ENCODE measurements at regions not wholly inside any gene's neighbourhood (a gene's known extent, or its start where the extent isn't known, plus 50 kb on each side); places are given as distances from the start of the nearest gene placed in this dataset.
"Not testable (repeated sequence)": the region's sequence is repeated elsewhere in the genome, so short reads cannot be mapped to it uniquely, and the experiment has no call there.

GRCh38 chr1:3992746-3993145, 92.7 kb upstream of the C1orf174 start:
- DNase-seq = no peak

DNA sequence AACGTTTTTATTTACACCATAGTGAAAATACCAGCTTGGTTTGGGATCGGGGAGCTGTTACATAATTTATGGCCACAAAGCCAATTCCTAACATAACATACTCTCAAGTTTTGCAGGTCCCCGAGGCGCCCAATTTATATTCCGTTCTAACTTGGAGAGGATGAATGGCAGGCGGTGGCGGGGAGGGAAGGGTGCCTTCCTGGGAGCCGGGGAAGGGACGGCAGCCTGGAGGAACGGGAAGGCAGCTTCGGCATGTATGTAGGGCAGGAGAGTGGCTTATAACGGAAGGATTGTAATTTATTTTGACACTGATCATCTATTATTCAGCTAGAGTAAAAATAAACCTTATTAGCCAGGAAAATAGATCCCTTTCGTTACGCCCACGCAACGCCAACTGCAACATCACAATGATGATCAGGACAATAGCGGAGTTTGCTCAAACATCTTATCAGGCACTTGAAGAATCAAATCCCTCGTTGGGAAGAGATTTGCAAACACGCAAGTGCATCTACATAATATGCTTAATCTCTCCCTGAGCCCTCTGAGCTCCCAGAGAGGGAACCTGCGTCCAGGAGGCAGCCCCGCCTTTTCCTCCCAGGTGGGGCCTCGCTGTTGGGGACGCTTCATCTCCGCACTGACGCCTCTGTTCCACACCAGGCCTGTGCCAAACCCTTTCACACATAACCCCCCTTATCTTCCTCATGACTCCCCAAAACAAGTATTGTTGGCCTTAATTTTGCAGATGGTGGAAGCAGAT, 93.7 kb upstream of the C1orf174 start:
- DNase-seq = no peak

DNA sequence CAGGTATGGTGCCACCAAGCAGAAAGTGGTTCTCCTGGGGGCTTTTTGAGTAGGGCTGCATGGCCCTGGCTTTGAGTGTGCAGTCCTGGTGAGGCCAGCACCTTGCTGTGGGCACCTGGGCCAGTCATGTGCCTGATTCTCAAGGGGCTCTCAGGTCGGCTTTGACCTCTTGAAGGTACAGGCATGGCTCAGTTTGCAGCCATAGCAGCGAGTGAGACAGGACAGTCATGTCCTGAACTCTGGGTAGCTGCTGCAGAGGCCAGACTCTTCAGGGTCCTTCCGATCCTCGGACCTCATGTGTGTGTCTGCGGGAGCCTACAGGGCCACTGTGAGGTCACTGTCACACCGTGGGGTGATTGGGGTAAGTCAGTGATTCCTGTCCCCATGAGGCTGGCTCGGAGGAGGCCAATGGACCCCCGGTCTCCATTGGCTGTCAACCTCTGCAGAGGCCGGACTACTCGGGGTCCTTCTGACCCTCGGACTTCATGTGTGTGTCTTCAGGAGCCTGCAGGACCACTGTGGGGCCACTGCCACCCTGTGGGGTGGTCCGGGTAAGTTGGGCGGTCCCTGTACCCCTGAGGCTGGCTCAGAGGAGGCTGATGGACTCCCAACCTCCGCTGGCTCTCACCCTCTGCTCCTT, 95.2 kb upstream of the C1orf174 start:
- no peak for DNase-seq

DNA sequence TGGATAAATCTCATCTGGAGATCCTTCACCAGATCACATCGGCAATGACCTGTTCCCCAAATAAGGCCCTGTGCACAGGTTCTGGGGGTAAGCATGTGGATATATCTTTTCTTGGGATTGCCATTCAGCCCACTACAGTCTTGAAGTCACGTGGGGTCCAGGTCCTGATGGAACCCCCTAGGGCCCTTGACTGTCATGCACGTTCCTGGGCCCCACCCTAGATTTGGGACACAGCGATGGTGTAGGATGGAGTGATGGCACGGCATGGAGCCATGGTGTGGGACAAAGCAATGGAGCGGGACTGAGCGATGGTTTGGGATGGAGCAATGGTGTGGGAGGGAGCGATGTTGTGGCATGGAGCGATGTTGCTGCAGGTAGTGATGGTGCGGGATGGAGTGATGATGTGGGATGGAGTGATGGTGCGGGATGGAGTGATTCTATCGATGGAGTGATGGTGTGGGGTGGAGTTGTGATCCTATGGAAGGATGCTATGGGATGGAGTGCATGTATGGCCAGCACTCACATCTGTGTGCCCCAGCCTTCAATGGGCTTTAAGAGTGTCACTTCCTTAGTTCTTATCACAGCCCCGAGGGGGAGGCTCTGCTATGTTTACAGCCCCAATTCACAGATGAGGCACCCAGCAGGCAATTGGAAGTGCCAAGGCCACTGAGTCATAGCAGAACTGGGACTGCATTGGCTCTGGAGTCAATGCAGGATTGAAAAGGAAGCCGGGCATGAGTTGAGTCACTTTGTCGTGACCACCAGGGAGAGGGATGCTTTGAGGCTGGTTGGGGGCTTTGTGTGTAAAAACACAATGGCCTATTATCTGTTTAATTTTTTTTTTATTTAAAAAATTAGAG, 97.0 kb upstream of the C1orf174 start:
- DNase-seq = no peak

GRCh38 chr1:3998086-3998485, 98.0 kb upstream of the C1orf174 start:
- DNase-seq = no peak

- DNase-seq = not testable (repeated sequence)
These were observed 99.4 kb upstream of the C1orf174 start for GRCh38 chr1:3999514-3999913.

GRCh38 chr1:3999941-4000735, 100.1 kb upstream of the C1orf174 start:
- no peak for DNase-seq

DNA sequence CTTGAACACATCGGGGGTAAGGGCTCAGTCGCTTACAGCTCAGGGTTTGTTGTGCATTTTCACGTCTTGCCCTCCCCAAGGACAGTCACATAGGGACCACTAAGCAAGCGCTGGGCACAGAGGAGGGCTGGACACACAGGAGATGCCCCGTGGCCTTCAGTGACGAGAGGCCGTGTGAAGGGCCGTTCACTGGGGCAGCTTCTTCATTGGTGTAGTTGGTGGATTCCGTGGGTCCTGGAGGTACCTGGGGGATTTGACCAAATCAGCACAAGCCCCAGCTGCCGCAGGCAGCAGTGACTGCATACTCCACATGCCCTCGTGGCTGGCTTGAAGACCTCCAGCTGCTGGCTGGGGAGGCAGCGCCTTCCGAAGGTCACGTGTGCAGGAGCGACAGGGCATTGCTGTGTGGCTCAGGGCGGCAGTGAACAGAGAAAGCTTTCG, 100.8 kb upstream of the C1orf174 start:
- no peak for DNase-seq

- DNase-seq = no peak
These were observed 101.4 kb upstream of the C1orf174 start for GRCh38 chr1:4001461-4001860.

DNA sequence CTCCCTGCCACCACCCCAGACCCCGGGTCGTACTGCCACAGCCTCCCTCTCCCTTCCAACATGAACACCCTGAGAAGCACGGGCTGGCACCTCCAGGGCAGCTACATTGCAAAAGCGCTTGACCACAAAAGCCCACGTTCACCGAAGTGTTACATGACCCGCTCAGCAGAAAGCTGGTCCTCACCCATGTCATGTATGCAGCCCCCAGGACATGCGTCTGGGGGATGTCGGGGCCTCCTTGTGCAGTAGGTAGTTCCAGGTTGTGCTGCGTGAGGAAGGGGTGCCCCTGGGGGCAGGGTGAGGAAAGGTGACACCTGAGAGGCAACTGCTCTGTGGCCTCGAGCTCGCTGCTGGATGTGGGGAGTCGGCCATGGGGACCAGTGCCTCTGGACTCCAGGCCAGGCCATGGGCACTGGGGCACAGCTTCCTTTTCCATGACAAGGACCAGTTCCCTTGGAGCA, 102.0 kb upstream of the C1orf174 start:
- DNase-seq = no peak

DNA sequence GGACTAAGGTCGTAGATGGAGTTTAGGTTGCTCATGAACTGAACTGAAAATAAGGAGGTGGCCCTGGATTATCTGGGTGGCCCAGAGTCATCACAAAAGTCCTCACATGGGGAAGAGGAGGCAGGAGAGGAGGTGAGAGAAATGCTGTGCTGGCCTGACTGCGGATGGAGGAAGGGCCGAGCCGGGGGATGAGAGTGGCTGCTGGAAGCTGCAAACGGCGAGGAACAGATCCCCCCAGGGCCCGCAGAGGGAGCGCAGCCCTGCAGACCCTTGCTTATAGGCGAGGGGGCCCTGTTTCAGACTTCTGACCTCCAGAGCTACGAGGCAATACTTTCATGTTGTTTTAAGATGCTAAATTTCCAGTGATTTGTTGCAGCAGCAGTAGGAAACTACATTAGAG, 102.7 kb upstream of the C1orf174 start:
- DNase-seq = no peak

- DNase-seq = no peak
These were observed 103.9 kb upstream of the C1orf174 start for GRCh38 chr1:4003846-4004505.

DNA sequence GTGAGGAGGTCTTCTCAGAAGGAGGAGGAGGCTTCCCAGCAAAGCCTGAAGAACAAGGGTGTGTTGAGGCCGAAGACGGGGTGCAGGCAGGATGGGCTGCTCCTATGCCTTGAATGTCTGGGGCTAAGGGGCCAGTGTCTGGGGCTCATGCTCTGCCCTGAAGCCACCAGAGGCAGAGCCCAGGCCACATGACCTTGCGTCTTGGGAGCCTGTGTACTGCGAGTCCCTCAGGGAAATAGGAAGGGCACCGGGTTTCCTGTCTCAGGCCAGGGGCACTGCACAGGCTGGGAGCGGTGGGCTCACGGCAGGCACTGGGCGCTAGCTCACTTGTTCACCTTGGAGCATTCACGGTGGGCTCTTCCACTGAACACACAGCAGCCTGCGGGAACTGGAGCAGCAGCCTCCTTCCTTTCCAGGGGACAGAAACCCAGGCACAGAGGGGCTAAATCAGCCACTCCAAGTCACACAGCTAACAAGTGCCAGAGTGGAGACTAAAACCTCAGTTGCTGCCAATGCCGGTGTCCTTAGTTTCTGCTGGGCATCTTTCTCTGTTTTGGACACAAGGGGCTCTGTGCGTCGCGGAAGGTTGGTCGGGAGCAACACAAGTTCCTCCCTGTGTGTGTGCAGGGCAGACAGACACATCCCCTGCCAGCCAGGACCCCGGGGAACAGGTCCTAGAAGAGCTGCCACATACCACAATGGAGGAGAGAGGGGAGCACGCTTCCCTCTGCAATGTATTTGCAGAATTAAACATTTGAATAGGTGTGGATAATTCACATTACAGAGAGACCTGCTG, 104.8 kb upstream of the C1orf174 start:
- no peak for DNase-seq

DNA sequence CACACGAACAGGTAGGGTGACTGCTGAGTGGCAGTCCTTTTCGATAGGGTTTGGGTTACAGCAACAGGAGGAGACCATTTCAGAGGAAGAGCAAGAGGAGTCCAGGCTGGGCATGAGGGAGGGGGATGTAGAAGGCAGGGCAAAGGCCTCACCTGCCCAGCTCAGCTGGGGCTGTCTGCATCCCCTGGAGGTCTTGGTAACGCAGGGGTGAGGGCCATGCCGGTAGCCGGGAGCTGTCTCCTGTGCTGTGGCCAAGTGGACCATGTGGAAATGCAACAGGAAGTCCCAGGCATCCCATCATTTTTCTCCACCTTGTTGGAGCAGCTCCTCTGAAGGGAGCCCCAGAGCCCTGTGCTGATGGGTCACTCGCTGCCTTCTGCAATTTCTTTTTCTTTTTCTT, 105.4 kb upstream of the C1orf174 start:
- no peak for DNase-seq

GRCh38 chr1:4006676-4007374, 106.8 kb upstream of the C1orf174 start:
- DNase-seq = no peak

GRCh38 chr1:4010284-4010683, 110.2 kb upstream of the C1orf174 start:
- DNase-seq = no peak

DNA sequence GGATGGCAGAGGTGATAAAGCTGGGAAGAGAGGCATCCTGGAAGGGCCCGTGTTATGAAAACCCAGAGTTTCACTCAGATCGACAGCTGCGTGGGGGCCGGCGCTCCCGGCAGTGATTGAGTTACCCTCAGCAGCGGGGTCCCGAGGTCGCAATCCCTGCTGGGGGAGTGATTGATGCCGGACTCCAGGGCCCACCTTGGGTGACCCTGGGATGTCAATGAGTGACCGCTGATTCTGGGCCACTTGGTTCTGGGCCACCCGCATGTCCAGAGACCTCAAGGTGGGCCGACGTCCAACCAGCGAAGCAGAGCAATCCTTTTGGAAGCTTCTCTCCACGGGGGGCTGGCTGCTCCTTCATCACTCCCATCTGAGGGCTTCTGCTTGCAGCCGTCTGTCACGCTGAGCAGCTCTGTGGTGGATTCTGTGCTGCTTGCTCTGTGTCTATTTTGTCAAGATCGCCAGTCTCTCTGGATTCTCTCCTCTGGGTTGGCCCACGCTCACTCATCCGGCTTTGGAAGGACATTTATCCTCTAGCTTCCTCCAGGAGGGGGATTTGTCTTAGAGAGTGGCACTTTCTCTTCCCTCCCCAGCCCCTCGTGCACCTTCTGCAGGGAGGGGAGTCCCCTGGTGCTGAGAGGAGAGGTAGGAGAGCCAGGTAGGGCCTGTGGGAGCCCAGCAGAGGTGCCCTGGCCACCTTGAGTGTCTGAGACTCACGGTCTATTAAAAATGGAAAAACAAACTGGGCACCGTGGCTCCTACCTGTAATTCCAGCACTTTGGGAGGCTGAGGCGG, 110.9 kb upstream of the C1orf174 start:
- DNase-seq = no peak

DNA sequence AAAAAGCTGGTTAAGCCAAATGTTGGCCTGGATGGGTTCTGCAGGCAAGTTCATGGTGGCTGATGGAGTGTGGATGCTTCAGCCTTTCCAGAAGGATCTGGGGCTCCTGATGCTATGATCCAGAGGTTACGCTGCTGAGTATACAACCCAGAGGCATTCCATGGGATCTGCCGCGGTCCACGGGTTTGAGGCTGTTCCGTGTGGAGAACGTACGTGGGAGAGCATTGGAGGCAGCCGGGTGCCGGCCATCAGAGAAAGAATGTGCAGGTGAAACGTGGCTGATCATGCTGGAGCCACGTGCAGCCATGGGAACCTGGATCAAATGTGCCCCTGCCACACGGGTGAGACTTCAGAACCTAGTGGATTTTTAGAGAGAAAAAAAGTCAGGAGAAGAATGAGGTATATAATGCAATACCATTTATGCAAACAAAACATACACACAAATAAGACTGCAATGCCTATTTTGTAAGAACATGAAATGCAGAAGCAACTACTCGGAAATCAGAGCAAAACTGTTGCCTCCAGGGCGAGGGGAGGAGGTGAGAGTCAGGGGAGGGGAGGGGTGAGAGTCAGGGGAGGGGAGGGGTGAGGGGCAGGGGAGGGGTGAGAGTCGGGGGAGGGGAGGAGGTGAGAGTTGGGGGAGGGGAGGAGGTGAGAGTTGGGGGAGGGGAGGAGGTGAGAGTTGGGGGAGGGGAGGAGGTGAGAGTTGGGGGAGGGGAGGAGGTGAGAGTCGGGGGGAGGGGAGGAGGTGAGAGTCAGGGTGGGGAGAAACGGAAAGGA, 116.5 kb upstream of the C1orf174 start:
- no peak for DNase-seq

All from NCI-H2029 treated with DMSO at 0.1 percent for 48 hours (cell line).